Astrocyte (in vitro differentiated cells and primary cell): ENCODE measurements at regions not wholly inside any gene's neighbourhood (a gene's known extent, or its start where the extent isn't known, plus 50 kb on each side); places are given as distances from the start of the nearest gene placed in this dataset.
A peak's percentile ranks its signal among the peaks of the same experiment; 100 is the strongest.

Experiments
- DNase-seq: peaks from one replicate; pipeline ENCODE4 v3.0.0-alpha.2; 2010; ENCODE audit warnings: low read depth
- FAIRE-seq: peaks from 2 replicates; lab custom pipeline; 2011; peaks lifted over from hg19 to GRCh38; lab: Jason Lieb, UNC
- H2AFZ ChIP-seq: 2 replicates; pipeline ENCODE4 v1.6.0; 2012; ENCODE audit warnings: low read depth, low read length, inconsistent platforms
- H3K27ac ChIP-seq: 2 replicates; pipeline ENCODE4 v1.5.1; 2011; ENCODE audit warnings: low read depth, low read length, inconsistent platforms
- H3K27me3 ChIP-seq: 2 replicates; pipeline ENCODE4 v1.6.0; 2011; ENCODE audit warnings: low read length, inconsistent platforms; ENCODE audit not compliant: insufficient read depth
- H3K36me3 ChIP-seq: 2 replicates; pipeline ENCODE4 v1.5.1; 2011; ENCODE audit warnings: low read length, inconsistent platforms; ENCODE audit not compliant: insufficient read depth
- H3K4me1 ChIP-seq: 2 replicates; pipeline ENCODE4 v1.5.1; 2011; ENCODE audit warnings: low read length, inconsistent platforms; ENCODE audit not compliant: insufficient read depth
- H3K4me2 ChIP-seq: 2 replicates; pipeline ENCODE4 v1.6.0; 2012; ENCODE audit warnings: low read length, inconsistent platforms
- H3K4me3 ChIP-seq: 2 replicates; pipeline ENCODE4 v1.5.1; 2011; ENCODE audit warnings: low read depth, mild to moderate bottlenecking, low read length, inconsistent platforms; ENCODE audit not compliant: insufficient read depth
- H3K79me2 ChIP-seq: 2 replicates; pipeline ENCODE4 v1.6.0; 2012; ENCODE audit warnings: mild to moderate bottlenecking, low read length, inconsistent platforms; ENCODE audit not compliant: insufficient read depth
- H3K9ac ChIP-seq: 2 replicates; pipeline ENCODE4 v1.6.0; 2012; ENCODE audit warnings: mild to moderate bottlenecking, low read length, inconsistent platforms
- H3K9me3 ChIP-seq: 2 replicates; pipeline ENCODE4 v1.5.1; 2012; ENCODE audit warnings: low read depth, mild to moderate bottlenecking, low read length, inconsistent platforms; ENCODE audit not compliant: insufficient read depth
- H4K20me1 ChIP-seq: 2 replicates; pipeline ENCODE4 v1.6.0; 2012; ENCODE audit warnings: low read length, inconsistent platforms; ENCODE audit not compliant: insufficient read depth
- H3K27ac Mint-ChIP-seq: one replicate; pipeline ENCODE4 v1.8.0; 2021; ENCODE audit warnings: mild to moderate bottlenecking, mixed read lengths; ENCODE audit not compliant: unreplicated experiment
- H3K27me3 Mint-ChIP-seq: one replicate; pipeline ENCODE4 v1.8.0; 2021; ENCODE audit warnings: low read depth, mixed read lengths; ENCODE audit not compliant: unreplicated experiment
- H3K36me3 Mint-ChIP-seq: one replicate; pipeline ENCODE4 v1.8.0; 2021; ENCODE audit warnings: low read depth, mixed read lengths; ENCODE audit not compliant: unreplicated experiment
- H3K4me1 Mint-ChIP-seq: one replicate; pipeline ENCODE4 v1.8.0; 2021; ENCODE audit warnings: low read depth, mixed read lengths; ENCODE audit not compliant: unreplicated experiment
- H3K4me3 Mint-ChIP-seq: one replicate; pipeline ENCODE4 v1.8.0; 2021; ENCODE audit warnings: mild to moderate bottlenecking, moderate library complexity, mixed read lengths; ENCODE audit not compliant: unreplicated experiment
- H3K9me3 Mint-ChIP-seq: one replicate; pipeline ENCODE4 v1.8.0; 2021; ENCODE audit warnings: mild to moderate bottlenecking, mixed read lengths; ENCODE audit not compliant: unreplicated experiment
- EZH2 ChIP-seq: IDR thresholded peaks from 2 replicates; pipeline ENCODE4 v1.6.1; 2012; ENCODE audit warnings: mild to moderate bottlenecking, low read length, inconsistent platforms; ENCODE audit not compliant: insufficient read depth
- TF ChIP-seq, protein P1 (sequence below): IDR thresholded peaks from 2 replicates; pipeline ENCODE4 v1.5.1; 2011; ENCODE audit warnings: low read depth, mild to moderate bottlenecking, inconsistent platforms, low read length, moderate library complexity; ENCODE audit not compliant: insufficient read depth

GRCh38 chr4:187271848-187272247 lies 548.2 kb upstream of the FAT1 start:
- Histone ChIP-seq H3K9me3 (no peaks in the 10 kb centered on the region), H3K4me1 (no peaks in the 10 kb centered on the region), H3K4me3 (no peak overlapping the region), H3K79me2 (no peaks in the 10 kb centered on the region), H2AFZ (no peak overlapping the region), H3K36me3 (no peaks in the 10 kb centered on the region), H3K27ac (no peak overlapping the region), H4K20me1 (no peaks in the 10 kb centered on the region), H3K4me2 (no peak overlapping the region), H3K27me3 (no peaks in the 10 kb centered on the region), H3K9ac (no peak overlapping the region)
- TF ChIP-seq, protein P1, sequence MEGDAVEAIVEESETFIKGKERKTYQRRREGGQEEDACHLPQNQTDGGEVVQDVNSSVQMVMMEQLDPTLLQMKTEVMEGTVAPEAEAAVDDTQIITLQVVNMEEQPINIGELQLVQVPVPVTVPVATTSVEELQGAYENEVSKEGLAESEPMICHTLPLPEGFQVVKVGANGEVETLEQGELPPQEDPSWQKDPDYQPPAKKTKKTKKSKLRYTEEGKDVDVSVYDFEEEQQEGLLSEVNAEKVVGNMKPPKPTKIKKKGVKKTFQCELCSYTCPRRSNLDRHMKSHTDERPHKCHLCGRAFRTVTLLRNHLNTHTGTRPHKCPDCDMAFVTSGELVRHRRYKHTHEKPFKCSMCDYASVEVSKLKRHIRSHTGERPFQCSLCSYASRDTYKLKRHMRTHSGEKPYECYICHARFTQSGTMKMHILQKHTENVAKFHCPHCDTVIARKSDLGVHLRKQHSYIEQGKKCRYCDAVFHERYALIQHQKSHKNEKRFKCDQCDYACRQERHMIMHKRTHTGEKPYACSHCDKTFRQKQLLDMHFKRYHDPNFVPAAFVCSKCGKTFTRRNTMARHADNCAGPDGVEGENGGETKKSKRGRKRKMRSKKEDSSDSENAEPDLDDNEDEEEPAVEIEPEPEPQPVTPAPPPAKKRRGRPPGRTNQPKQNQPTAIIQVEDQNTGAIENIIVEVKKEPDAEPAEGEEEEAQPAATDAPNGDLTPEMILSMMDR, result no peak
- TF ChIP-seq EZH2, result no peak
- DNase-seq, result no peak
- no peak for FAIRE-seq
- Mint-ChIP-seq H3K4me3 (no peak overlapping the region), H3K27me3 (no peaks in the 10 kb centered on the region), H3K9me3 (no peaks in the 10 kb centered on the region), H3K36me3 (no peaks in the 10 kb centered on the region), H3K4me1 (peaks cover 8% of the 10 kb centered on the region), H3K27ac (no peak overlapping the region)

DNA sequence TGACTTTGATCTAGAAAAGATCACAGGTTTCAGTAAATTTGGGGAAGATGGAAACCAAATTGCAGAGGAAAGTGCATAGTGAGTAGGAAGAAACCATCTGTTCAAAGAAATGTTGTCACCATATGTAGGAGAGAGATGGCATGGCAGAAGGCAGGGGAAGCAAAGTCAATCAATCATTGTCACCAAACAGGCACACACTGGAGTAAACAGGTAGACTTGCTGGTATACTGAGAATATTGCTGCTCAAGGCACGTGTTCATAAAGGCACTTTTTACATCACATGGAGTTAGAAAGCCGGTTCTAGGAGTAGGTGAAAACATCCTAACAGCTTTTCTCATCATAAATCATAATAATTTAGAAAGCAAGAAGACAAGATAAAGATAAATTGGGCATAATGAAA lies 550.5 kb upstream of the FAT1 start:
- TF ChIP-seq EZH2, result no peak
- TF ChIP-seq, protein P1, result no peak
- no peak for FAIRE-seq

DNA sequence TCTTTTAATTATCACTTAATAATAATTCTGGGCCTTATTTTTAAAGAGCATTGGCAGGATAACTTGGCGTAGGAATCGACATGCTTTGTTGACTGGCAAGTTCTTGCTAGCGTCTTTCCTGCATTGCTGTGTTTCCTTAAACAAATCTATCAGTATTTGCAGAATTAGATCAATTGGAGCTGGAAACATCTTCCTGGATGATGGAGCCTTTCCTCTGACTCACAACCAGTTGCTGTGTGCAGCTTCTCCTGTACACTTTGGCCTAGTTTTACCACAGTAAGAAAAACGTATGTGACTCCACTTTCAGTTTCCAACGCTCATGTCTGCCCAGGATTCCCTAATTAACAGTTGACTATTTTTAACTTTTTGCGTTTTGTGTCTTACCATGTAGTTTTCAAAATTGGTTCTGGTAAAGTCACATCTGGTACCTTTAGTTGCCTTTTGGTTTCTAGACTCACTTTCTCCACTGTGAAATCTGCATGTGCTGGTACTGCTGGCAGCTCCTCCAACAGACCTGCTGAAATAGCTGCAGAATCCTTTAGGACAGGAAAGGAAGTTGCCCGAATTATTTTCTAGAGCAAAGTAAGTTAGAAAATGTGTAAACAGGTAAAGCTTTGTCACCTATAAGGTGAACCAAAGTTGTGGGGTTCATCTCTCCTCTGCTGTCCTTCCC lies 553.2 kb upstream of the FAT1 start:
- Histone ChIP-seq H3K36me3 (no peaks in the 10 kb centered on the region), H2AFZ (no peak overlapping the region), H3K4me3 (no peak overlapping the region), H3K4me2 (peak overlapping the region; percentile 38), H3K27me3 (no peaks in the 10 kb centered on the region), H3K9ac (no peak overlapping the region), H3K79me2 (no peaks in the 10 kb centered on the region), H3K4me1 (no peaks in the 10 kb centered on the region), H3K9me3 (no peaks in the 10 kb centered on the region), H4K20me1 (no peaks in the 10 kb centered on the region), H3K27ac (no peak overlapping the region)
- no peak for TF ChIP-seq EZH2
- TF ChIP-seq, protein P1, result no peak
- Mint-ChIP-seq H3K36me3 (no peaks in the 10 kb centered on the region), H3K4me3 (no peak overlapping the region), H3K27me3 (no peaks in the 10 kb centered on the region), H3K27ac (no peak overlapping the region), H3K4me1 (peaks cover 7% of the 10 kb centered on the region), H3K9me3 (no peaks in the 10 kb centered on the region)
- peak; percentile 10 for DNase-seq
- FAIRE-seq, result no peak

More for the DNA sequence above, 550.5 kb upstream of the FAT1 start:
- H3K79me2 ChIP-seq, result no peaks in the 10 kb centered on the region
- H3K4me1 ChIP-seq, result no peaks in the 10 kb centered on the region
- H3K27me3 Mint-ChIP-seq, result no peaks in the 10 kb centered on the region
- H3K27ac ChIP-seq, result no peak overlapping the region
- H4K20me1 ChIP-seq, result no peaks in the 10 kb centered on the region
- no peak overlapping the region for H3K27ac Mint-ChIP-seq
- no peak overlapping the region for H2AFZ ChIP-seq
- H3K4me3 Mint-ChIP-seq, result no peak overlapping the region
- no peak for DNase-seq
- H3K9me3 ChIP-seq, result no peaks in the 10 kb centered on the region
- no peaks in the 10 kb centered on the region for H3K36me3 ChIP-seq
- no peaks in the 10 kb centered on the region for H3K36me3 Mint-ChIP-seq
- no peaks in the 10 kb centered on the region for H3K27me3 ChIP-seq
- no peak overlapping the region for H3K9ac ChIP-seq
- H3K9me3 Mint-ChIP-seq, result no peaks in the 10 kb centered on the region
- no peak overlapping the region for H3K4me2 ChIP-seq
- H3K4me3 ChIP-seq, result no peak overlapping the region
- peaks cover 7% of the 10 kb centered on the region for H3K4me1 Mint-ChIP-seq
